Dedifferentiated amniotic fluid mesenchymal stem cell (primary cell): ENCODE measurements at regions not wholly inside any gene's neighbourhood (a gene's known extent, or its start where the extent isn't known, plus 50 kb on each side); places are given as distances from the start of the nearest gene placed in this dataset.
"Not testable (repeated sequence)": the region's sequence is repeated elsewhere in the genome, so short reads cannot be mapped to it uniquely, and the experiment has no call there.

Experiments
- DNase-seq: peaks from one replicate; pipeline ENCODE4 v3.0.0-alpha.2; 2016; ENCODE audit errors: extremely low spot score

GRCh38 chr1:185681034-185681633 is 53.1 kb upstream of the HMCN1 start:
- peak; percentile 57 for DNase-seq

- no peak for DNase-seq
Measured at GRCh38 chr1:185680453-185680852, 53.7 kb upstream of the HMCN1 start.

- DNase-seq: no peak
Measured at GRCh38 chr1:185679220-185679619, 55.0 kb upstream of the HMCN1 start.

GRCh38 chr1:185676969-185677368 is 57.2 kb upstream of the HMCN1 start:
- no peak for DNase-seq

GRCh38 chr1:185674201-185674600 is 60.0 kb upstream of the HMCN1 start:
- DNase-seq: no peak

- DNase-seq: no peak
Measured at GRCh38 chr1:185672719-185673360, 61.4 kb upstream of the HMCN1 start.

- DNase-seq: peak; percentile 67
Measured at GRCh38 chr1:185670187-185670627, 64.0 kb upstream of the HMCN1 start.

- DNase-seq: no peak
Measured at GRCh38 chr1:185668013-185668412, 66.2 kb upstream of the HMCN1 start.

- no peak for DNase-seq
Measured at GRCh38 chr1:185666582-185666981, 67.6 kb upstream of the HMCN1 start.

GRCh38 chr1:185663771-185664296 is 70.4 kb upstream of the HMCN1 start:
- DNase-seq: no peak

GRCh38 chr1:185663332-185663731 is 70.9 kb upstream of the HMCN1 start:
- DNase-seq: no peak

- DNase-seq: no peak
Measured at GRCh38 chr1:185661971-185662370, 72.2 kb upstream of the HMCN1 start.

- DNase-seq: no peak
Measured at GRCh38 chr1:185656663-185657062, 77.5 kb upstream of the HMCN1 start.

- DNase-seq: no peak
Measured at GRCh38 chr1:185654952-185655314, 79.3 kb upstream of the HMCN1 start.

- peak; percentile 66 for DNase-seq
Measured at GRCh38 chr1:185654199-185654951, 79.8 kb upstream of the HMCN1 start.

- no peak for DNase-seq
Measured at GRCh38 chr1:185653615-185654014, 80.6 kb upstream of the HMCN1 start.

GRCh38 chr1:185652348-185652747 is 81.8 kb upstream of the HMCN1 start:
- no peak for DNase-seq

GRCh38 chr1:185650602-185651230 is 83.5 kb upstream of the HMCN1 start:
- no peak for DNase-seq

GRCh38 chr1:185648858-185649589 is 85.2 kb upstream of the HMCN1 start:
- no peak for DNase-seq

GRCh38 chr1:185647597-185648267 is 86.5 kb upstream of the HMCN1 start:
- not testable (repeated sequence) for DNase-seq

GRCh38 chr1:185646202-185646683 is 87.9 kb upstream of the HMCN1 start:
- peak; percentile 97 for DNase-seq
